ENCODE measurements at regions not wholly inside any gene's neighbourhood (a gene's known extent, or its start where the extent isn't known, plus 50 kb on each side); places are given as distances from the start of the nearest gene placed in this dataset.
"Not testable (repeated sequence)": the region's sequence is repeated elsewhere in the genome, so short reads cannot be mapped to it uniquely, and the experiment has no call there.

DNA sequence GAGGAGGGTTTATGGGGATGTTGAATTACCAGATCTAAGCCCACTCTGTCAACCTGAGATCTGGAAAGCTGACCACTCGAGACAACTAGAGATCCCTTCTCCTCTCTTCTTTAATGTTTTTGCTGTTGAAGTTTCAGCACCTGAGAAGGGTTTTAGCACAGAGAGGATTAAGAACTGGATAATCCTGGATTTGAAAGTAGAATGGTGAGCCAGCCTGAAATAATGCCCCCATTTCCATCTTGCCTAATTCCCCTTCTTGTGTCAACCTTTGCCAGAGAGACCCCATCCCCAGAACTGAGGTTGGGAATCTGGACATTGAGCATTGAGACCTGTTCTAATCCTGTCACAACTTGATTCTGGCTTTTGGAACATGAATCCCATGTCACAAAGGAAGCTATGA, 87.8 kb upstream of the RFLNA start:
- in situ Hi-C loops (cut with MboI; ENCODE audit: low sequenced_read_pairs) = no loop called here
- no peaks in the 10 kb centered on the region for H3K4me1 ChIP-seq
- no peak overlapping the region for H3K4me3 ChIP-seq
- H3K27me3 ChIP-seq (ENCODE audit: low read depth) = no peaks in the 10 kb centered on the region; the same call in 1 of the 2 replicates
- DNase-seq (ENCODE audit: low spot score in 2 of 2) = no peak
- H3K9me3 ChIP-seq = peaks cover 6% of the 10 kb centered on the region
- H3K36me3 ChIP-seq (replicated peaks) = no peaks in the 10 kb centered on the region

DNA sequence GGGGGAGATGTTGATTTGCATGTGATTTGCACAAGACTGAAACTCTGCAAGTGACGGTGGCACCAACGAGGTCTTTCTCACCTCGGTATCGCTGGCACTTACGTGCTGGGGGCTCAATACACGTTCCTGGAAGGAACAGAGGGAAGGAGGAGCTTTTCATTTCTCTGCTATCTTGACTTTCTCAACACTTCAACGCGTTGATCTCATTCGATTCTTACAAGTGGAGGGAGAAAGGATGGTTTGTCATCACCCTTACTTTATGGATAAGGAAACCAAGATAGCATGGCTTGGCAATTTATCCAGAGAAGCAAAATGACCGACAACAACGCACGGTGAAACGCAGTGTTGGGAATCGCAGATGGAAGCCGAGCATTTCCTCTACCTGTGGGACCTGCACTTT, 87.3 kb upstream of the RFLNA start:
- Histone ChIP-seq H3K27me3 (ENCODE audit: low read depth) (no peaks in the 10 kb centered on the region; the same call in 1 of the 2 replicates), H3K36me3 (replicated peaks) (no peaks in the 10 kb centered on the region), H3K9me3 (peaks cover 6% of the 10 kb centered on the region), H3K4me1 (no peaks in the 10 kb centered on the region), H3K4me3 (no peak overlapping the region)
- no peak for DNase-seq (ENCODE audit: low spot score in 2 of 2)
- in situ Hi-C loops (cut with MboI; ENCODE audit: low sequenced_read_pairs) = no loop called here

DNA sequence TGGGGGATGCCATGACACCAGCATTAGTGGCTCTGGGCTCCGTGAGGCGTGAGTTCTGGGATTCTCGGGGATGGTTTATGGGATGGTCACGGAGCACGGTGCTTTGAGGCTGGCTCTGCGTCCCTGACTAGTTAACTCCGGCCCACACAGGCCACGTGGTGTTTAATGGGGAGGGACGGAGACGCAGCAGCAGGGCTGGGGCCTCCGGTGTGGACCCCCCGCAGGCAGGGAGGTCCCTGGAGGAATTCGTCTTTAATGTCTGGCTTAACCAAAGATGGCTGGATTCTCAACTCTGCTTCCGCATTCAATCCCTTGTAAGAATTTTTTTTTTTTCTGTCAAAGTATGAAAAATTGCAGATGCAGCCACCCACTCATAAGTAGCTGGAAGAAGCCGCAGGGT, 86.4 kb upstream of the RFLNA start:
- in situ Hi-C loops (cut with MboI; ENCODE audit: low sequenced_read_pairs) = no loop called here
- no peaks in the 10 kb centered on the region; the same call in 1 of the 2 replicates for H3K27me3 ChIP-seq (ENCODE audit: low read depth)
- H3K9me3 ChIP-seq = peaks cover 6% of the 10 kb centered on the region
- no peak overlapping the region for H3K4me3 ChIP-seq
- H3K36me3 ChIP-seq (replicated peaks) = no peaks in the 10 kb centered on the region
- H3K4me1 ChIP-seq = no peaks in the 10 kb centered on the region
- DNase-seq (ENCODE audit: low spot score in 2 of 2) = no peak

DNA sequence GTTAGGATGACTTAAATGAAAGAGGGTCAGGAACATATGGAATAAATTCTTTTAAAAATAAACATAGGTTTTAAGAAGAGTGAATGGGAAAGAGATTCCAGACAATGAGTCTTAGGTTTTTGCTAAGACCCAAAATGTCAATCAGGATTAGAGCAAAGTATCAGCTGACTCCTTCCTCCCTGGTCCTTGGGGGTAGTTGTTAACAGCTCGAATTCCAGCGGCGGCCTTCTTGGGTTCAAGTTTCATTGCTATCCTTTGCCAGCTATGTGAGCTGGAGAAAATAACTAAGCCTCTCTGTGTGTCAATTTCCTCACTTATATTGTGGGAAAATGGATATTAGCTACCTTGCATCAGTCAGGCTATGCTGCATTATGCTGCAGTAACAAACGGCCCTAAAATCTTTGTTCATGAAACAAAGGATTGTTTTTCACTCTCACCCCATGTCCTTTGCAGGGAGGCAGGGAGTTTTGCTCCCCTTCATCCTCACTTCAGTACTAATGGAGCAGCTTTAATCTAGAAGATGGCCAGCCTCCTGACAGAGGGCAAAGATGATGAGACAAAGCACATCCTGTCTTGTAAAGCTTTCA, 83.8 kb upstream of the RFLNA start:
- no peaks in the 10 kb centered on the region for H3K27me3 ChIP-seq (ENCODE audit: low read depth)
- no peaks in the 10 kb centered on the region for H3K4me1 ChIP-seq
- peaks cover 6% of the 10 kb centered on the region; the same call in 1 of the 2 replicates for H3K9me3 ChIP-seq
- H3K4me3 ChIP-seq = no peak overlapping the region
- H3K36me3 ChIP-seq (replicated peaks) = no peaks in the 10 kb centered on the region
- in situ Hi-C loops (cut with MboI; ENCODE audit: low sequenced_read_pairs) = no loop called here
- DNase-seq (ENCODE audit: low spot score in 2 of 2) = no peak

DNA sequence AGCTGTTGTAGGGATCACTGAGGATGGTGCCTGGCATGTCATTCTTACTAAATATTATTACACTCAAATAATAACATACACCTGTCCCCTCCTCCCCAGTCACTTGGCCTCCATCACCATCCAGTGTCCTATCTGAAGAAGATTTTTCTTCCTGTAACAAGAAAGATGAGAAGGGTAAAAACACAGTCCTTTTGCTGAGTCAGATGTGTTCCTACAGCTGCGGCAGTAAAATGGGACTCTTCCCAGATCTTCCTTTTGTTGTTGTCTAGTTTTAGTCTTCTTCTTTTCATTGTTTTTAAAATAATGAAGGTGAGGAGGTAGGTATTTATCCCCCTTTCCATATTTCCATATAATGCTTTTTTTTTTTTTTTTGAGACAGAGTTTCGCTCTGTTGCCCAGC, 83.1 kb upstream of the RFLNA start:
- in situ Hi-C loops (cut with MboI; ENCODE audit: low sequenced_read_pairs) = no loop called here
- H3K4me1 ChIP-seq = no peaks in the 10 kb centered on the region
- DNase-seq (ENCODE audit: low spot score in 2 of 2) = no peak
- no peaks in the 10 kb centered on the region for H3K36me3 ChIP-seq (replicated peaks)
- no peak overlapping the region for H3K4me3 ChIP-seq
- H3K27me3 ChIP-seq (ENCODE audit: low read depth) = no peaks in the 10 kb centered on the region
- peaks cover 6% of the 10 kb centered on the region; the same call in 1 of the 2 replicates for H3K9me3 ChIP-seq

DNA sequence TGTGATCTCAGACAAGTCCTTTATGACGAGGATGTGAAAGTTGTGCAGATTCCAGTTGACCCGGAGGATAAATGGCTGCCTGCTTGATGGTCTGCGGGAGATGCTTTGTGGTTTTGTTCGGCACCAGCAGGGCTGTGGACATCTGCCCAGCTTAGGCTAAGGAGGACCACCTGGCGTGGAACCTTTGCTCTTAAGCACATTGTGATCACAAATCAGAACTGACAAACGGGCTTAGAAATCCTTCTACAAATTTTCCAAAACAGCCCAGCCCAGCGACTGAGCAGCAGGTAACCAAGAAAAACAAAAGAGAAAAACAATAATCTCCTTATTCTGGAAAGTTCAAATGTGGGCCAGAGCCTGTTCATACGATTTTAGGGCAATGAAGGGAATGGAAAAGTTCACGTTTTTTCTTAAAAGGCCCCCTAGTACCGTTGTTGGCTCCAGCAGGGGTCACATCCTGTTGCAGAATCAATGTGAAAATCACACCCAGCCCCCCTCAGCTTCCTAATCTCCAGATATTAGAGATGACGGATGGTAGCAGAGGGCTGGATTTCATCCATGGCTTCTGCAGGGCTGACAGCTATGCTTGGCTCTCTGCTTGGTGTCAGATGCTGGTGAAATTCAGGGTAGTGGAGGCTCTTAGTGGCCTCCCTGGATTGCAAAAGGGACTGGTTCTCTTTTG, 81.1 kb upstream of the RFLNA start:
- H3K4me1 ChIP-seq = peaks cover 7% of the 10 kb centered on the region
- no peaks in the 10 kb centered on the region for H3K27me3 ChIP-seq (ENCODE audit: low read depth)
- no peak for DNase-seq (ENCODE audit: low spot score in 2 of 2)
- H3K9me3 ChIP-seq = peaks cover 6% of the 10 kb centered on the region; the same call in 1 of the 2 replicates
- H3K36me3 ChIP-seq (replicated peaks) = no peaks in the 10 kb centered on the region
- in situ Hi-C loops (cut with MboI; ENCODE audit: low sequenced_read_pairs) = no loop called here
- H3K4me3 ChIP-seq = no peak overlapping the region

DNA sequence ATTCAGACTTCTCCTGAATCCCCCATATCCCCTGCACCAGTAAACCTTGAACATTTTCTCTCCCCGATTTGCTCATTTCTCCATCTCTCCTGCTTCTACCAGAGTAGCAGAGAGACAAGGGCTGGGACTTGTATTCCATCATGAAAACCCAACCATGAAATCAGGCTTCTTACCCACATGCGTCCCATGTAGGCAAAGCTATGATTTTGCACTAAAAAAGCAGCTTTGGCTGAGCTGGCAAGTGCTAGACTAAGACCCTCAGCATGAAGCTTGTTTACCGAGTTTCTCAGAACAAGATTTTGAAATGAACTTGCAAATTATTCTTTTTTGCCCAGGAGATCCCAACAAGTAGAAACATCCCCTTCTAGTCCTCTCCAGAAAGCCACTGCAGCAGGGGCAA, 80.3 kb upstream of the RFLNA start:
- H3K36me3 ChIP-seq (replicated peaks) = no peaks in the 10 kb centered on the region
- H3K27me3 ChIP-seq (ENCODE audit: low read depth) = no peaks in the 10 kb centered on the region
- H3K4me1 ChIP-seq = peaks cover 7% of the 10 kb centered on the region
- H3K9me3 ChIP-seq = peaks cover 6% of the 10 kb centered on the region; the same call in 1 of the 2 replicates
- in situ Hi-C loops (cut with MboI; ENCODE audit: low sequenced_read_pairs) = no loop called here
- H3K4me3 ChIP-seq = no peak overlapping the region
- no peak for DNase-seq (ENCODE audit: low spot score in 2 of 2)

DNA sequence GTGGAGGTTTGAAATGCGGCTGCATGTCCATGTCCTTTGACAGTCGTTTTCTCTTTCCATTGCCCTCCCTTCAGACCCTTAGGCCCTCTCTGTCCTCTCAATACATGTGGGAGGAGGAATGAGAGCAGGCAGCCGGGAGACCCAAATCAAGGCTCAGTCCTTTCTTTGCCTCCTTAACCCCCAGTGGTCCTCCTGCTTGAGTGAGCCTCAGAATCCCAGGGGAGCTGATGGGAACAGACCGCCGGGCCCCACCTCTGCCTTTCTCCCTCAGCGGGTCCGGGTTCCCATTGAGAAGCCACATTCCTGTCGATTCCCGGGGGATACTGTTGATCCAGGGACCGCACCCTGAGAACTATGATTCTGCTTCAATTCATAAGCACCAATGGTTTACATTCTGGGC, 77.9 kb upstream of the RFLNA start:
- no peaks in the 10 kb centered on the region for H3K36me3 ChIP-seq (replicated peaks)
- peak in 1 of 2 experiments; percentile 17 for DNase-seq (ENCODE audit: low spot score in 2 of 2)
- H3K27me3 ChIP-seq (ENCODE audit: low read depth) = no peaks in the 10 kb centered on the region

DNA sequence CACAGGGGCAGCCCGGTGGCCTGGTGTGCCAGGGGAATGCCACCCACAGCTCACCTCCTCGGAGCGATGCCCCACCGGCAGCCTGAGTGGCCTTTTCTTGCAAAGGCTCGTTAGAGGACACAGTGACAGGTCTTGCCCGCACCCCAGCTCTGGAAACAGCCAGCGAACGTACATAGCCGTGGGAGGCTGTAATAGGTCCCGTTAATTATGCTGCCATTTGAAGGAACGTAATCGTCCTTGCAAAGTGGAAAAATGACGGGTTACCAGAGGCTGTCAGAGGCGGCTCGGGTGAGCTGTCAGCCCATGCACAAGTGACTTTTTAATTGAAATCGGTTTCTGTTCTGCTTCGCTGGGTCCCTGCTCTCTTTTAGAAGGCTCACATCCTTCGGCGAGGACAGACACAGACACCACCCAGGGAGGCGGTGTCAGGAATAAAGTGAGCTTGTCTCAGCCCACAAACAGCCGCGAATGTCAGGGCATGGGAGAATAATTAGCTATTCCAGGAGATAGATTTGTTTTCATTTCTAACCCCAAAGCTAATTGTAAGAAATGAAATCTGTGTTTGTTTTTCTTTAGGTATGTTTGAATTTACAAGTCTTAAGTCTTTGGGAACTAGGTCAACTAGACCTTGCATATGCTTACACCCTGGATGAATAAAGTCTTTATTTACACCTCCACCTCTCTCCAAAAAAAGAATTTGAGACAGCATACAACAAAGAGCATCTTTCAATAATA, 77.2 kb upstream of the RFLNA start:
- Histone ChIP-seq H3K4me1 (peaks cover 7% of the 10 kb centered on the region), H3K9me3 (0 out of 2 replicates have a peak, but pooled peaks cover 6% of the 10 kb centered on the region), H3K4me3 (no peak overlapping the region), H3K36me3 (replicated peaks) (no peaks in the 10 kb centered on the region), H3K27me3 (ENCODE audit: low read depth) (no peaks in the 10 kb centered on the region)
- in situ Hi-C loops (cut with MboI; ENCODE audit: low sequenced_read_pairs) = no loop called here
- peak; percentile 19 to 45 for DNase-seq (ENCODE audit: low spot score in 2 of 2)

More for the DNA sequence above, 77.9 kb upstream of the RFLNA start:
- H3K4me3 ChIP-seq = no peak overlapping the region
- in situ Hi-C loops (cut with MboI; ENCODE audit: low sequenced_read_pairs) = no loop called here
- H3K4me1 ChIP-seq = peaks cover 7% of the 10 kb centered on the region
- H3K9me3 ChIP-seq = 0 out of 2 replicates have a peak, but pooled peaks cover 6% of the 10 kb centered on the region

DNA sequence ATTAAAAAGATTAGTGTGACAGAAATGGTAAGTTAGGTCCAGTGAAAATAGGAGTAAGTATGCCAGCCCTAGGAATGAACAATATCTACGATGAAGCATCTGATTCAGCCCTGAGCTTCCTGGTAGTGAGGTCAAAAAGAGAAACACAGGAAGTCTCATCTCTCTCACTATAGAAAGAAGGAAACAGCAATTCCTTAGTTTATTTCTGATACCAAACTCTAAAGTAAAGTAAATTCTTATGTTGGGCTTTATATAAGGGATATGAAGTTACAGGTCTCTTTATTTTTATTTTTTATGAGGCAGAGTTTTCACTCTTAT, 76.7 kb upstream of the RFLNA start:
- H3K36me3 ChIP-seq (replicated peaks) = no peaks in the 10 kb centered on the region
- no peak for DNase-seq (ENCODE audit: low spot score in 2 of 2)
- in situ Hi-C loops (cut with MboI; ENCODE audit: low sequenced_read_pairs) = no loop called here
- peaks cover 7% of the 10 kb centered on the region for H3K4me1 ChIP-seq
- H3K27me3 ChIP-seq (ENCODE audit: low read depth) = no peaks in the 10 kb centered on the region
- peaks cover 6% of the 10 kb centered on the region; the same call in 1 of the 2 replicates for H3K9me3 ChIP-seq
- no peak overlapping the region for H3K4me3 ChIP-seq

DNA sequence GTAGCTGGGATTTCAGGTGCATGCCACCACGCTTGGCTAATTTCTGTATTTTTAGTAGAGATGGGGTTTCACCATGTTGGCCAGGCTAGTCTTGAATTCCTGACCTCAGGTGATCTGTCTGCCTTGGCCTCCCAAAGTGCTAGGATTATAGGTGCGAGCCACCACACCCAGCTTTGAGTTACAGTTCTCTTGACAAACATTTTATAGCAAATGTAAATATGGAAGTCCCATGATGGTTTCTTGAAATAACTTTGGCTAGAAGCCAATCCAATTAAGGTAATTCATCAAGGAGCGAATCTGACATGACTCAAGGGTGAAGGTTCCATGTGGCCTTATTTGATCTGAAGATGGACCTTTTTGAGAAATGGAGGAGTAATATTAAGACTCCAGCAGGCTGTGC, 76.2 kb upstream of the RFLNA start:
- H3K27me3 ChIP-seq (ENCODE audit: low read depth); H3K9me3 ChIP-seq; H3K4me3 ChIP-seq; DNase-seq (ENCODE audit: low spot score in 2 of 2); H3K4me1 ChIP-seq; in situ Hi-C loops (cut with MboI; ENCODE audit: low sequenced_read_pairs); H3K36me3 ChIP-seq (replicated peaks): not testable (repeated sequence)

DNA sequence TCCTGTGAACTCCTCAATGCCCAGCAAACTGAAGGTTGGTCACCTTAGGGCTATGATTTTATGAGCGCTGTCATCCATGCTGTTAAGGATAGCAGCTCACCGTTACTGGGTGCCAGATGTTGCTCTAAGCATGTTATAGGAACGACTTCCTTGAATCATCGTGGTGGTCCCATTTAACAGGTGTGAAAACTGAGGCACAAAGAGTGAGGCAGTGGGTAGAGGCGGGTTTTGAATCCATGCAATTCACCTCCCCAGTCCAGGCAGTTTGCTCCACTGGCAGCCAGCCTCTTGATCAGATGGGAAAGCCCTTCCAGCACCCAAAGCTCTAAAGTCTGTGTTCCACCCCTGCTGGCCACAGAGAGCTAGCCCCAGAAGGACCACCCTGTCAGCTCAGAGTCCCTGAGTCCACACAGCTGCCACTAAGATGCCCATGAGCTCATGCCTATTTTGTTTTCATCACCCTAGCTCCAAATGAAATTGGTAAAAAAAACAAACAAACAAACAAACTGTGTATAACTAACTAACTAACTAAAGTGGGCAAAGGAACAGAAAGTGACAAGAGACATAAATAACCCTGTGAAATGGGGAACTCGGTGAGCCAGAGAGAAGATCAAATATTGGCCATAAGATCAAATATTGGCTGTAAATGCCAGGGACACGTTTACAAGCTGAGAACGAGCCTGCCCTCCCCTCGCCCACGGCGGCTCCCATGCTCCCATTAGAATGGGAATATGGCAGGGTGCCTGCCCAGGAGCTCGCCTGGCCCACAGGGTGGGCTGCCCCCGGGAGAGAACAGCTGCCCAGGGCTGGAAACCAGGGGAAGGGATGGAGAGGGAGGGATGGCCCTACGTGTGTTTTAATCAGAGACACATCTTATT, 72.3 kb upstream of the RFLNA start:
- H3K9me3 ChIP-seq = no peaks in the 10 kb centered on the region; the same call in 1 of the 2 replicates
- H3K36me3 ChIP-seq (replicated peaks) = no peaks in the 10 kb centered on the region
- no peaks in the 10 kb centered on the region; the same call in 1 of the 2 replicates for H3K27me3 ChIP-seq (ENCODE audit: low read depth)
- H3K4me1 ChIP-seq = peaks cover 4% of the 10 kb centered on the region
- DNase-seq (ENCODE audit: low spot score in 2 of 2) = no peak
- in situ Hi-C loops (cut with MboI; ENCODE audit: low sequenced_read_pairs) = no loop called here
- no peak overlapping the region for H3K4me3 ChIP-seq

DNA sequence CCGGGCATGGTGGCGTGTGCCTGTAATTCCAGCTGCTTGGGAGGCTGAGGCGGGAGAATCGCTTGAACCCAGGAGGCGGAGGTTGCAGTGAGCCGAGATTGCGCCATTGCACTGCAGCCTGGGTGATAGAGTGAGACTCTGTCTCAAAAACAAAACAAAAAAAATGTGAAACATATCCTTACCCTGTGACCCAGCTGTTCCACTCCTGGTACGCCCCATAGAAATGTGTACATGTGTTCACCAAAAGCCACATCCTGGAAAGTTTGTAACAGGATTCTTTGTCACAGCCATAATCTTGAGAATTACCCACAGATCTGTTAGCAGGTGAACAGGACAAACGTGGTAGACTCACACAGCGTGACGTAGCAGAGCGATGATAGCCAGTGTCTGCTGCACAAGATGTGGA, 71.2 kb upstream of the RFLNA start:
- H3K4me3 ChIP-seq; in situ Hi-C loops (cut with MboI; ENCODE audit: low sequenced_read_pairs); DNase-seq (ENCODE audit: low spot score in 2 of 2); H3K4me1 ChIP-seq; H3K36me3 ChIP-seq (replicated peaks); H3K9me3 ChIP-seq; H3K27me3 ChIP-seq (ENCODE audit: low read depth): not testable (repeated sequence)
